Activated T-cell treated with anti-CD3 and anti-CD28 coated beads for 4 hours (primary cell): ENCODE measurements at regions not wholly inside any gene's neighbourhood (a gene's known extent, or its start where the extent isn't known, plus 50 kb on each side); places are given as distances from the start of the nearest gene placed in this dataset.

Experiments used
- DNase-seq: peaks from one replicate; pipeline ENCODE4 v3.0.0-alpha.2; 2020

DNA sequence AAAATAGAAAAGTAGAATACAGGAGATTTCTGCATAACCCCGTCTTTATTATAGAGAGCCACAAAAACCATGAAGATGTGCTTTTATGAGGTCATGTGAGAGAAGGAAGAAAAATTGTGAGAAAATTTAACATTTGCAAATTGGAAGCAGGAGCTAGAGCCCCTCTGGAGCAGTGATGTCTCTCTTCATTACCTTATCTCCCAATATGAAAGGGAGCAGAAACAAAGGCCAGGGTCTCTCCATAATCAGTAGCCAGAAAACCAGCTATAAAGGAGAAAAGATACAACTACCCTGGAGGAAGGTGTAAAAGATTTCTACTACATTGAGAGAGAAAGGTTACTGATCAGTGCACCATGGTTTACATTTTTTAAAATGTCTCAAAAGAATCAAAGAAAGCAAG is 53.2 kb upstream of the ITGA1 start:
- DNase-seq, result no peak

DNA sequence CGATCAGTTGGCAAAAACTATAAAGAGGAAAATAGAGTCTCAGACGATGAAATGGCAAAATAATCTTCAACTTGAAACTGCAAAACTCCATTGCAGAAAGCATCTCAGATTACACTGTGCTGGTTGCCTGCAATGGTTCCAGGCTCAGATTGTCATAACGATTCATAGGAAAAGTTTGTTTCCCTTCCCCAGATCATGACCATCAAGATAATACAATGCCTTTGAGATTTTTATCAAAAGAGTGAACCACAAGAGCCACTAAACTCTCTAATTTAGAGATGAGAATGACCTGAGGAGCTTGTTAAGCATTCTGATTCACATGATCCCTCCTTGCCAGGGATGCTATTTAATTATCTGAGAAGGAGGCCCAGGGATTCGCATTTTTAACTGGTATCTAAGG is 52.6 kb upstream of the ITGA1 start:
- no peak for DNase-seq
